Neural progenitor cell (in vitro differentiated cells): ENCODE measurements at regions not wholly inside any gene's neighbourhood (a gene's known extent, or its start where the extent isn't known, plus 50 kb on each side); places are given as distances from the start of the nearest gene placed in this dataset.

Experiments used
- CTCF ChIP-seq: fragments of 200-600 bp; sonication (generic); IDR thresholded peaks from 2 replicates; pipeline ENCODE4 v1.5.1; 2017; ENCODE audit warnings: antibody characterized with exemption, mild to moderate bottlenecking
- EZH2phosphoT487 ChIP-seq: fragments of 200-600 bp; sonication (generic); IDR thresholded peaks from 2 replicates; pipeline ENCODE4 v1.6.1; 2017; ENCODE audit warnings: antibody characterized with exemption

GRCh38 chr7:53413021-53413420, 377.6 kb downstream of the POM121L12 start:
- no peak for TF ChIP-seq CTCF
- TF ChIP-seq EZH2phosphoT487, result no peak
